Left hindlimb (tissue), 1 donor: ENCODE measurements at regions not wholly inside any gene's neighbourhood (a gene's known extent, or its start where the extent isn't known, plus 50 kb on each side); places are given as distances from the start of the nearest gene placed in this dataset.

Experiments
- DNase-seq: peaks from one replicate; pipeline ENCODE4 v3.0.0-alpha.2; 2018

DNA sequence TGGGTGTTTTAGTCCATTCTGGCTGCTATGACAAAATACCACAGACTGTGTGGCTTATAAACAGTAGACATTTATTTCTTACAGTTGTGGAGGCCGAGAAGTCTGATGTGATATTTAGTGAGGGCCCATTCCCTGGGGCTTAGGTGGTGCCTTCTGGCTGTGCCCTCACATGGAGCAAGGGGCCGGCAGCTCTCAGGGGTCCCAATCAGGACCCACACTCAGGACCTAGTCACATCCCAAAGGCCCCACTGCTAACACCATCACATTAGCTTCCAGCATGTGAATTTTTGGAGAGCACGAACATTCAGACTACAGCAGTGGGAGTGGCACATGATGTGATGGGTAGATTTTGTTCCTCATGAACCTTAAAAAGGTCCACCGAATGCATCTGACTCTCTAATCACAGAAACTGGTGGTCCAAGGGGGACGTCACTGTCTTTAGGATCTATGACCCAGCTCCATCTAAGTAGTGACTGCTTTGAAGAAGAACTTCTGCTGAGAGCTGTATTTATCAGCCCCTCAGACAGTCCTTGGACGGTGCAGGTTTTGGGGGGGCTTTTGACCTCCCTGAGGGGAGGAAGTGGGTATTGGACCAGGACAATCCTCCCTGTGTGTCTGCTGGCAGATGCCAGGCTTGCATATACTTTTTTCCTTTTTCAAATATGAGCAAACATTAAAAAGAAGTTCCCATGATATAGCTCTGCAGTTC, 154.5 kb upstream of the ZNF32 start:
- no peak for DNase-seq

DNA sequence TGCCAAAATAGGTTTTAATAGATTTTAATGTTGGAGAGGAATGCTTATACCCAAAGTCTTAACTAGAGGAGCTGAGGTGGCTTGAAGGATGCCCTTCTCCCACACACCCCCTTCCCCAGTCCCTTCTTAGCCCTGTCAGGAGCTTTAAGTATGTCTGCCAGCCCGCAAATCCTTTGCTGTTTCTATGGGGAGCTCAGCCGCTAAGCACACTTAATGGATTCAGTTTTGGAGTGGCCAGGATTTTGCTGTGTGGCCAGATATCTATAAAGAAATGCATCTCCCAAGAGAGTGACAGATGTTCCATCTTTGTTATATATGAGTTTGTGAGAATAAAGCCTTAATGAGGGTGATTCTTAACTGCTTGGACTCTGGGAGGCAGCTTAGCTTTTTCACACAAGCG, 152.9 kb upstream of the ZNF32 start:
- no peak for DNase-seq

DNA sequence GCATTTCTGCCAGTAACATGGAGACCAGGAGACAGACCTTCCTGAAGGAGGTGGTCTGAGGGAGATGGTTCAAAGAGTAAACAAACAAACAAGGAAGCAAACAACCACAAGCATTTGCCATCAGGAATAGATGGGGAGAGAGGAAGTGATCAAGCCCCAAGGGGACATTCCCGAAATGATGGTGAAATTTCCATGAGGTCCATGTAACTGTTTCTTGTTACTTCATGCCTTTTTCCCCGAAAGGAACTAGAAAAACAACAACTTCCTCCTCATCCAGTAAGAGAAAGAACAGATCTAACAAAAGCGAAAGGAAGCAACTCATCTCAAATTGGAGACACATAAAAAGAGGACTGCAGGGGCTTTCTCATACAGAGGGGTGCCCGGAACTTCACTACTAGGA, 152.5 kb upstream of the ZNF32 start:
- DNase-seq: no peak

DNA sequence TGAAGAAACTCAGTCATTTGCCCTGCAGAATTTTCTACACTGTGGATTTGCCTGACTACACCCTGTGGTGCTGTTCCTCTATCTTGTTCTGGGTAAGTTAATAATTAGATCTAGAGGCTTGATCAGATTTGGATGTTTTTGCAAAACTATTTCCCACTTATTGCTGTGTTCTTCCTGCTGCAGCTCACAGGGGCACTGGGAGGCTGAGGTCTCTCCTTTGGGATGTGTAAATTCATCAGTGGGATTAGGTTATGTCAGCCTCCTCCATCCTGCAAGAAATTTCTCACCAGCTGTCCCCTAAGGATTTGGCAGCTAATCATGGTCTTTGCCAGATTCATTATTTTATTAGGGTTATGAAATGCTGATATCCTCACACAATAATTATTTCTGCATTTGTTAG, 148.1 kb upstream of the ZNF32 start:
- DNase-seq: no peak

DNA sequence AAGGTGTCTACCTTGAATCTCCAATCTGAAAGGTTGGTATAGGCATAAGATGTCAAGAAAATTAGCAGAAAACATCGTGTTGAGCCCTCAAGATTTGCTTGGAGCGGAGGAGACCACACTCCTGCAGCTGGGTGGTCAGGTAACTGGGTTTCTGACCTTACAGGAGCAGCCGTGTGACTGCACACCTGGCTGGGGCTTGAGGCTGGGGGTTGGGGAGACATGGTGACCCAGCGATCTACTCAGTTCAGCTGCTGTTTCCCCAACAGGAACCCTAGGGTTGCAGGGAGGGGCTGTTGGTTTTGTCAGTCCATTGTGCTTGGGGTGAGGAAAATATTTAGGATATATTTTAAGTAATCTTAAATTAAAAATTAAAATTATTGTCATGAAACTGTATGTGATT, 147.0 kb upstream of the ZNF32 start:
- no peak for DNase-seq

DNA sequence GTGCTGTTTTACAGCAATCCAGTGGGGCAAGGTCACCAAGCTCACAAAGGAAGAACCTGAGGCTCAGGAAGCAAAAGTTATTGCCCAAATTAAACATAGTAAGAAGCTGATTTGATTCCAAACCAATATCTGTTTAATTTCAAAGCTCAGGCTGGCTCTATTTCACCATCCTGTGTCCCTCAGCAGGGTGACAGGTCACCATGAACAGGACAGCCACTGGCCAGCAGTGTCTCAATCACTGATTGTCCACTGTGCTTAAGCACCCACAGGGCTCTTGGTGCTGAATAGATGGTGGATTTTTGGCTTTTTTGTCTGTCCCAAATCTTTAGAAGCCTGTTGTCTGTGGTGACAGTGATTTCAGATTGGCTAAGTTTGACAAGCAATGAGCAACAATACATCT, 146.4 kb upstream of the ZNF32 start:
- DNase-seq: no peak

DNA sequence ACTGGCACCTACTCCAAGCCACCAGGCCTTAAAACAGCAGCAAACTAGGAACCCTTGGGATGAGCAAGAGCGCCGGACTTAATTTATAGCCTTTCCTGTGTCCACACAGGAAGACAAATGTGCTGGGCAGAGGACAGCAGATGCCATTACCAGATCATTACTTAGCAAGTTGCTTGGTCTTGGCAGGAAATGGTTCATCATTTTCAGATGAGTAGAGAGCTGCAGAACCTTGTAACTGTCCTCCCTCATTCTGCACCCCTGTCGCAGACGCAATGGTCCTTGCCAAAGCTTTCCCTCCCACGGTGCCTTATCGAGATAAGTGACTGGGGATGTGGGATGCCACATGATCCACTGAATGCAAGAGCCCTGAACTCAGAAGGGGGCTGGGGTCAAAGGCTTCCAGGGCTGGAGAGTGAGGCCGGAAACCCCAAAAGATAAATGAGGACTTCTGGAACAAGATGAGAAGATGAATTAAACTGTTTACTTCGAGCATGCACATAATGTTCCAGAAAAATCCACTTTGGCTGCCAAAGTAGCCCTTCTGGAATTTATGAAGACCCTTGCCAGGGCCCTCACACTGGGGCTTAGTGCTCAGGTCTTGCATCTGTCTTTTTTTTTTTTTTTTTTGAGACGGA, 145.6 kb upstream of the ZNF32 start:
- DNase-seq: no peak

DNA sequence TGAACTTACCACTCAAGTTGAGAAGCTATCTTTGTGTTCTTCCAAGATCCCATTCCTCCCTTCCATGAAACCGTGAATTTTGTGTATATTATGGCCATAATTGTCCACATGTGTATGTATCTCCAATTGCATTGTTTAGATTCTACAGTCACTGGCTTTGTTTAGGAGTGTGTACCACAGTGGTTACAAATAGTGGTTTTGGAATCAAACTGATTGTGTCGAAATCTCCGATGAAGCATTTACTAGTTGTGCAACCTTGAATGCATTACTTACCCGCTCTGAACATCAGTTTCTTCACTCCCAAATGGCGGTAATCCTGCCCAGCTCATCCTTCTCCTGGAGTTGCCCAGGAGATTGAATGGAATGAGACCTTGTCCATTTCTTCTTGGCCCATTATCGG, 145.0 kb upstream of the ZNF32 start:
- DNase-seq: no peak

DNA sequence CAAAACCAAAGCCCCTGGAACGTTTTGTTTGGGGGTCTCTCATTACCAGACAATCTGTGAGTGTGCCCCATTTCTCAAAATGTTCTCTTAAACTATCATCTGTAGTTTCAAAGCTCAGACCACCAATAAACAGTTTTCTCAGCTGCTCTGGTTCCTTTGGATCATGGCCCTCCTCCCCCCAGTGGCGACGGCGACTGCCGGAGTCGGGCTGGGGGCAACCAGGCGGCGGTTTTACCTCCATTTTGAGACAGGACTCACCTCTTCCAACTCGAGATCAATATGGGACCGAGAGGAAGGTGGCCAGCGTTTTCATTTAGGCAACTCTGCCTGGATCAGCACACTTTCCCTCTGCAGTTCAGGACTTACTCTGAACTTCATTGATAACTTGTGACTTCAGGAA, 141.5 kb upstream of the ZNF32 start:
- no peak for DNase-seq

DNA sequence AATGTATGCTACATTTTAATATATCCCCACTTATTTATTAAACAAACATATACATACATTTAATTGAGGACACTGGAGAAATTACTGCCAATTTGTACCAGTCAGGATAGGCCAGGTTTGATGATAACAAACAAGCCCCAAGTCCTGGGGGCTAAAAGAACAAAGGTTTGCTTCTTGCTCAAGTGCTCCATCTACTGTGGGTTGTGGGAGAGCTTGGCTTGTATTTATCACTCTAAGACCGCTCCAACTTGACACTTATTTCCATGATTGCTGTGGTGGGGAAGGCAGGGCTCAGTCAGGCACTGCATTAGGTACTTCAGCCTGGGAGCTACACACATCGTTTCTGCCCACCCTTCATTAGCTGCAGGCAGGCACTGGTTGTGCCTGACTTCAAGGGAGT, 136.6 kb upstream of the ZNF32 start:
- no peak for DNase-seq

DNA sequence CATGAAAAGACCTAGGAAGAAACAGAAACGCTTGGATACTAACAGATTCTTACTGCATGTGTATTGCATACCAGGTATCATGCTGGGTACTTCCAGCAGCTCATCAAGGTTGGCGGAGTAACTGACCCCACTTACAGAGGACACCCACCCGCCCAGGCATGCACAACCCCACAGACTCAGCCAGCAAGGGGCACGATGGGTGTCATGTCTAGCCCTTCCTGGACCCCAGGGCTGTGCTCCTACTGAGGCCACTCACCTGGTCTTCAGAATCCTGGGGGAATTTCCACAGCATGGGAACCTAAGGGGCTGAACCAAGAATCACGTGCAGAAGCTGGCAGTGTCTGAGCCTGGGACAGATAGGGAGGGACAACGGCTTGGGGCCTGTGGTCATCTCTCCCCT, 134.1 kb upstream of the ZNF32 start:
- no peak for DNase-seq

DNA sequence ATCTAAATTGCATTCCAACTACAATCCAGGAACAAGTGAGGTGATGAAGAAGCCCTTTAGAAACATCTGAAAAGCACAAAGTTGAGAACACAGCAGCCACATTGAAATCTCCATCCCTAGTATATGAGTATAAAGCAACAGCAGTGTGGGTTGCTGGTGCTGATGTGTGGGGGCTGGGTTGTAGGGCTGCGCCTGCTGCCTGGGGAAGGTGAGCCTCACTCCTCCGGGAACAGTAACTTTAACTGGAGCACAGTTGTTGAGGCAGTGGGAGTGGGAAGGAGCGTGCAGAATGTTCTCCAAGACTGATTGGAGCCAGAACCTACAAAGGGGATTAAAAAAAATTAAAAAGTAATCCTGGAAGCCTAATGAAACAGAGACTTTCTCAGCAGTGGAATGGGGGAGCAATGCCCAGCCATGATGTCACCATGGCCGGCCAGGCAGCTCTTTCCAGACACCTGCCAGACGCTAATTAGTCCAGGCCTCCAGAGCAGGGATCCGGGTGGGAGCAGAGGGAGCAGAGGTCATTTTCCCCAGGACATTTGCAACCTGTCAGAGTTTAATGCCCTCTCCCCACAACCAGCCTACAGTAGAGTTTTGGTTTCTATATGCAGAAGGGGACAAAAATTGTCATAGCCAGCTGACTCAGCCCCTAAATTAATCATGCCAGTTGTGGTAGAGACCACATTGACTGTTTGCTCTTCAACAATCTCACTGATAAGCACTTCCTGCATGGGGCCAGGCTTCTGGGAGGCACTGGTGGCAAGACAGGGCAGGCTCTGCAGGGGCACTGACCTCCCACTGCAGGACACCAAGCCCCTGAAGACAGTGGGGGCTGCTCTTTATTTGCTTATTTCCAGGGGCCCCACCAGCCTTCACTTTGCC, 133.0 kb upstream of the ZNF32 start:
- DNase-seq: no peak

DNA sequence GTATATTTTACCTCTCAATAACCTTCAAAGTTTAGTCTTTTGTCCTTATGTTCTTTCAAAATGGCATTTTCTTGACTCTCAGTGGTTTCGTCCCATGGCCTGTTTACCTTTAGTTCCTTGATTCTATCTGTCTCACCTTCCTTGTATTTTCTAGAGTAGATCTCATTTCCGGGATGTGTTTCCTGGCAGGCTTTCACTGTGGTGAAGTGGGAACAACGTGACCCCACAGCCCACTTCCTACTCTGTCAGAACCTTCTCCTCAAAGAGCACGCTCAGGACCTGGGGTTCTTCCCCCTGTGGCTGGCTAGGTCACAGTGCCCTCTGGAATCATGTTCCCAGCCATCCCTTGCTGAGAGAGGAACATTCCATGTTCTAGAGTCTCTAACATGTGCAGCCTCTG, 129.9 kb upstream of the ZNF32 start:
- DNase-seq: no peak

DNA sequence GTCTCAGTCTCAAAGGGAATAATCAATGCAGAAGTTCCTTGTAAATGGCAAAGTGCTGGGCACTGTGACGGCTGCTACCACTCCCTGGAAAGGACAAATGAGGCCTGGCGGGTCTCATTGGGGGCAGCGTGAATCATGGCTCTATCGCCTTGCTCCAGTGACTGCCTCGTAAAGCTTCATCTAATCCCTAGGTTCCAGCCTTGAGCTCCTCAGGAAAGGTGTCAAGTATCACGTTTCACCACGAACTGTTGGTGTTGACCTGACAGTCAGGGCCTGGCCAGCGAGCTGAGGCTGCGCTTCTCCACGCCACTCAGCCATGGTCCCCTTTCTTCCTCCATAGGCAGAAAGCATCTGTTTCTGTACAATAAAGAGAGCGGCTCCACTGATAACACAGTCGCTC, 126.7 kb upstream of the ZNF32 start:
- DNase-seq: no peak

DNA sequence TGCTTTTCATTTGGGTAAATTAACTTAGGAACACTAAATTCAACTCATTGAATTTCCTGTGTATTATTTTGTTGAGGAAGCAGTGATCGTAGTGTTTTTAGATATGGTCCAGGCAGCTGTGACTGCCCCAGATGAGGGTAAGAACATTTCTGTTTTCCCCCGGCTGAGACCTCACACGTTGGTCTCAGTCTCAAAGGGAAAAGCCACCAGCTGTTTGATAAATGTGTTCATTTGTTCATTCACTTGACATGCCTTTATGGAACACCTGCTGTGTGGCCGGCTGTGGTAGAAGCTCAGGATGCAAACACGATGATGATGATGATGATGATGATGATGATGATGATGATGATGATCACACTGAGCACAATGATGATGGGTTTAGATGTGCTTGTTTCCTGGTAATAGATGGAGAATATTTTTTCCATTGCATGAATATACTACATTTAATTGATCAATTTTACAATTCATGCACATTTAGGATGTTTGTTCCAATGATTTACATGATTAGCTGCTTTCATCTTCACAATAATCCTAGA, 125.6 kb upstream of the ZNF32 start:
- DNase-seq: no peak

DNA sequence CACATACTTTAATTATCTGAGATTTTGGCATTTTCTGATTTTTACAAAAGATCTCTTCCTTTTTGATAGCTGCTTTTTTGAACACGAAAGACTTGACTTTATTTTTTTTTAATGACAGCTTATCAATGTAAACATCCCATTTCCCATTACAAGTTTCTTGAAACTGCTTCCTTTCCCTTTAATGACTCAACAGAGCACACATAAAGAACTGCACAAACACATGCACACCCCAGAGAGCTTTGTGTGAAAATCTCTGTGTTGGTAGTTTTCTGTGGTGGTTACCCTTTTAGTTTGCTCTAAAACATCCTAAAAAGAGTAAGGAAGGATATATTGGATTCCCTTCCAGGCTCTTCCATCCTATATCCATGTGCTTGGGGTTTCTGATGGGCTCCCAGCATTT, 125.1 kb upstream of the ZNF32 start:
- no peak for DNase-seq

DNA sequence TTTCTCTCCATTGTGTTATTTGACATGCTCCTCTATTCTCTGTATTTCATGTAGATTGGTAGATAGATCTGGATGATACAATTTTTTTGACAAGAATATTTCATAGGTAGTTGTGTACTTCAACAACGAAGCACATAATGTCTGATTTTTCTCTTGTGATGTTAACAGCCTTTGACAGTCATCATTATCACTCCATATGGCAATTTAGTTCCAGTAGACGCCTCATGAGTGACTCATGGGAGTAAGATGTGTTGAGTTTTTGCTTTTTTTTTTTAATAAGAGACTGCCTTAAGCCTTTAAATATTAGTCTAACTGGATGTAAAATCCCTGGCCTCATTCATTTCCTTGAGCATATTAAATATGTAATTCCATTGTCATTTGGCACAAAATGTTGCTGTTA, 123.5 kb upstream of the ZNF32 start:
- DNase-seq: no peak

DNA sequence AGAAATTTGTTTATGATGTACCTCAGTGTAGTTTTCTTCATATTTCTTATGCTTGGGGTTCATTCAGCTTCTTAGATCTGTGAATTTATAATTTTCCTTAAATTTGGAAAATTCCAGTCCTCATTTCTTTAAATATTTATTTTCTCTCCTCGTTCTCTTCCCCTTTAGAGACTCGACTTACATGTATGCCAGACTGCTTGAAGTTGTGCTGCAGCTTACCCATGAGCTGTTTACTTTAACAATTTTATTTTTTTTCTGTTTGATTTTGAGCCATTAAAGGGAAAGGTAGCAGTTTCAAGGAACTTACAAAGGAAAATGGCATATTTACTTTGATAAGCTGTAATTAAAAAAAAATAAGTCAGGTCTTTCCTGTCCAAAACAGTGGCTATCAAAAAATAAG, 123.0 kb upstream of the ZNF32 start:
- DNase-seq: no peak

DNA sequence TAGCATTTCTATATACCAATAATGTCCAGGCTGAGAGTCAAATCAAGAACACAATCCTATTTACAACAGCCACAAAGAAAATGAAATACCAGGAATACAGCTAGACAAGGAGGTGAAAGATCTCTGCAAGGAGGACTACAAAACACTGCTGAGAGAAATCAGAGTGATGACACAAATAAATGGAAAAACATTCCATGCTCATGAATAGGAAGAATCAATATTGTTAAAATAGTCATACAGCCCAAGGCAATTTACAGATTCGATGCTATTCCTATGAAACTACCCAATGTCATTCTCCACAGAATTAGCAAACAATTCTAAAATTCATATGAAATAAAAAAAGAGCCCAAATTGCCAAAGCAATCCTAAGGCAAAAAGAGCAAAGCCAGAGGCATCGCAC, 116.8 kb upstream of the ZNF32 start:
- DNase-seq: no peak

DNA sequence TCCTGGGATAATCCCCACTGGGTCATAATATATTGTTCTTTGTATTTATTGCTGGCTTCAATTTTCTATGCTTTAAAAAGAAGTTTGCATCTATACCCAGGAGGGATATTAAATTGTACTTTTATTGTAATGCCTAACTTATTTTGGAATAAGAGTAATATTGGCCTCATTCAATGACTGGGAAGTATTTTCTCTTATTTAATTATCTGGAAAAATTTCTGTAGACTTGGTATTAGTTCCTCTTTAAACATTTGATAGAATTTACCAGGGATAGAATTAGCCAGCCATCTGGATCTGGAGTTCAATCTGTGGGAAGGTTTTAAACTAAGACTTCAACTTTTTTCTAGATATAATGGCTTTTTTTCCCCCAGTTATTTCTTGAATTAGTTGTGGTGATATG, 115.2 kb upstream of the ZNF32 start:
- no peak for DNase-seq

DNA sequence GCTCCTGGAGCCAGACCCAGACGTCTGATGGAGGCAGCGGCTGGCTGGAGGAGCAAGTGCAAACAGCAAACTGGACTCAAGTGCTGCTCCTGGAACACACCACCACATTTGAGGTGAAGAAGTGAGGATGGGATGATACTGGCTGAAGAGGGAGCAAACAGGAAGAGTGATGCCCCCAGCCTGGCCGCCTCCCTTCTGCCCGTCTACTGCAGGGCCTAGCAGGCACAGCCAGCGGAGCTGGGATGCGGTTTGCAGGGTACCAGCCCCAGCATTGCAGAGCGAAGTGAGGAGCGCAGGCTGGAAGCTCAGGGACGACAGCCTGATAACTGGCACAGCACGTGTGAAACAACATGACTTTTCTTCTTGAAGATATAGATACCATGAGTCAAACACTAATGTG, 111.8 kb upstream of the ZNF32 start:
- DNase-seq: no peak

DNA sequence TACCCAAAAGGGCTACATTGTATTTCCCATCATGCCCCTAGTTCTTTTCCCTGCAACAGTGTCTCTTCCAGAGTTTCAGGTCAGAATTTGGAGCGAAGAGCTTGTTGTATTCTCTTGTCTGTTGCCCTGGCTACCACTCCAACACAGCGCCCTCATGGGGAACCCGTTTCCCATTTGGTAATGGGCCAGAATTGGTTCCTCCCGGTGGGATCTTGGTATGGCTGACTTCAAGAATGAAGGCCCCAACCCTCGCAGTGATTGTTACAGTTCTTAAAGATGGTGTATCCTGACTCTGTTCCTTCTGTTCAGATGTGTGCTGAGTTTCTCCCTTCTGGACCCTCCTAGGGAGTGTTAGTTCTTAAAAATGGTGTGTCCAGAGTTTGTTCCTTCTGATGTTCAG, 110.5 kb upstream of the ZNF32 start:
- DNase-seq: no peak

DNA sequence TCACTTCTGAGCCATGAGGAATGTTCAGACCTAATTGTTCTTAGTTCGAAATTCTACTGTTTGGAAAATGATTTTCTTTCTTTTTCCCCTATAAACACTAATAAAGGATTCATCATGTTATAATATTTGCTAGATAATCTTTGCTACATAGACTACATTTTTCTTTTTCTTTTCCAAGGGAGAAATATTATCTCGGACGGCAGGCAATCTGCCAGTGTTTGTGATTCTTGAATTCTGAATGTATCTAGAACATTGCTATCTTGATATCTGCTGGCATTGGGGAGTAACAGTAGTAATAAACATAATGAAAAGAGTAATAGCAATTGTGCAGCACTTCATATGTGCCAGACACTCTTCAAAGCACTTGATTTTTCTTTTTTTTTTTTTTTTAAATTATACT, 107.7 kb upstream of the ZNF32 start:
- DNase-seq: no peak
